Osteoblast (primary cell): ENCODE measurements at regions not wholly inside any gene's neighbourhood (a gene's known extent, or its start where the extent isn't known, plus 50 kb on each side); places are given as distances from the start of the nearest gene placed in this dataset.
"Not testable (repeated sequence)": the region's sequence is repeated elsewhere in the genome, so short reads cannot be mapped to it uniquely, and the experiment has no call there.

ENCODE experiments used
- DNase-seq: peaks from one replicate; pipeline ENCODE4 v3.0.0; 2011; ENCODE audit warnings: low spot score, mixed read lengths; ENCODE audit not compliant: insufficient read length; ENCODE audit errors: missing footprints
- H2AFZ ChIP-seq: 2 replicates; pipeline ENCODE4 v1.6.0; 2011; ENCODE audit warnings: mild to moderate bottlenecking, low read length
- H3K27ac ChIP-seq: 2 replicates; pipeline ENCODE4 v1.5.1; 2011; ENCODE audit warnings: mild to moderate bottlenecking, low read depth, low read length, moderate library complexity
- H3K27me3 ChIP-seq: 2 replicates; pipeline ENCODE4 v1.6.0; 2012; ENCODE audit warnings: mild to moderate bottlenecking, control low read depth, inconsistent platforms, low read length, moderate library complexity; ENCODE audit not compliant: insufficient read depth
- H3K36me3 ChIP-seq: 2 replicates; pipeline ENCODE4 v1.5.1; 2011; ENCODE audit warnings: mild to moderate bottlenecking, low read length, control low read depth, moderate library complexity; ENCODE audit not compliant: insufficient read depth
- H3K4me1 ChIP-seq: 2 replicates; pipeline ENCODE4 v1.5.1; 2011; ENCODE audit warnings: mild to moderate bottlenecking, low read length, control low read depth, moderate library complexity; ENCODE audit not compliant: insufficient read depth
- H3K4me2 ChIP-seq: 2 replicates; pipeline ENCODE4 v1.6.0; 2011; ENCODE audit warnings: mild to moderate bottlenecking, low read length; ENCODE audit not compliant: insufficient read depth
- H3K4me3 ChIP-seq: fragments of 200-600 bp; sonication (generic); 3 replicates; pipeline ENCODE4 v1.5.1; 2012; ENCODE audit warnings: mild to moderate bottlenecking, low read length, inconsistent platforms; ENCODE audit not compliant: insufficient read depth
- H3K79me2 ChIP-seq: 2 replicates; pipeline ENCODE4 v1.6.0; 2012; ENCODE audit warnings: mild to moderate bottlenecking, low read length, control low read depth, inconsistent platforms; ENCODE audit not compliant: insufficient read depth
- H3K9me3 ChIP-seq: 2 replicates; pipeline ENCODE4 v1.5.1; 2011; ENCODE audit warnings: low read depth, low read length, control low read depth
- H4K20me1 ChIP-seq: 2 replicates; pipeline ENCODE4 v1.6.0; 2012; ENCODE audit warnings: mild to moderate bottlenecking, low read length, control low read depth; ENCODE audit not compliant: insufficient read depth
- CTCF ChIP-seq: IDR thresholded peaks from 2 replicates; pipeline ENCODE4 v1.5.1; 2011; ENCODE audit warnings: mild to moderate bottlenecking, low read depth, low read length, moderate library complexity; ENCODE audit errors: extremely low read depth

GRCh38 chr1:64348270-64348960 is 121.5 kb upstream of the CACHD1 start:
- TF ChIP-seq CTCF: no peak
- no peaks in the 10 kb centered on the region for H3K36me3 ChIP-seq
- H4K20me1 ChIP-seq: no peaks in the 10 kb centered on the region
- H3K4me1 ChIP-seq: peaks cover 3% of the 10 kb centered on the region
- H3K27me3 ChIP-seq: peaks cover 3% of the 10 kb centered on the region
- no peak overlapping the region for H3K4me2 ChIP-seq
- no peak overlapping the region for H3K4me3 ChIP-seq
- no peaks in the 10 kb centered on the region for H3K79me2 ChIP-seq
- no peak for DNase-seq
- H3K27ac ChIP-seq: no peak overlapping the region
- H3K9me3 ChIP-seq: no peaks in the 10 kb centered on the region
- no peak overlapping the region for H2AFZ ChIP-seq

GRCh38 chr1:64348961-64349648 is 120.8 kb upstream of the CACHD1 start:
- TF ChIP-seq CTCF: no peak
- H2AFZ ChIP-seq: no peak overlapping the region
- H3K79me2 ChIP-seq: no peaks in the 10 kb centered on the region
- H3K4me1 ChIP-seq: no peaks in the 10 kb centered on the region
- no peak for DNase-seq
- no peaks in the 10 kb centered on the region for H4K20me1 ChIP-seq
- no peaks in the 10 kb centered on the region for H3K9me3 ChIP-seq
- no peak overlapping the region for H3K4me3 ChIP-seq
- no peak overlapping the region for H3K4me2 ChIP-seq
- H3K36me3 ChIP-seq: no peaks in the 10 kb centered on the region
- peaks cover 3% of the 10 kb centered on the region for H3K27me3 ChIP-seq
- no peak overlapping the region for H3K27ac ChIP-seq

GRCh38 chr1:64355534-64355933 is 114.4 kb upstream of the CACHD1 start:
- DNase-seq, H3K4me2 ChIP-seq, H3K36me3 ChIP-seq, H4K20me1 ChIP-seq, H3K4me1 ChIP-seq, H2AFZ ChIP-seq, H3K27ac ChIP-seq, H3K79me2 ChIP-seq, H3K9me3 ChIP-seq, H3K27me3 ChIP-seq, H3K4me3 ChIP-seq: not testable (repeated sequence)

GRCh38 chr1:64356636-64357256 is 113.2 kb upstream of the CACHD1 start:
- H3K27me3 ChIP-seq: peaks cover 8% of the 10 kb centered on the region
- H3K9me3 ChIP-seq: no peaks in the 10 kb centered on the region
- no peak for TF ChIP-seq CTCF
- no peak overlapping the region for H3K27ac ChIP-seq
- H2AFZ ChIP-seq: no peak overlapping the region
- H3K36me3 ChIP-seq: no peaks in the 10 kb centered on the region
- no peaks in the 10 kb centered on the region for H3K79me2 ChIP-seq
- no peaks in the 10 kb centered on the region for H3K4me1 ChIP-seq
- H4K20me1 ChIP-seq: no peaks in the 10 kb centered on the region
- H3K4me2 ChIP-seq: no peak overlapping the region
- no peak overlapping the region for H3K4me3 ChIP-seq
- no peak for DNase-seq
